Epithelial cell of esophagus (primary cell): ENCODE measurements at regions not wholly inside any gene's neighbourhood (a gene's known extent, or its start where the extent isn't known, plus 50 kb on each side); places are given as distances from the start of the nearest gene placed in this dataset.
A peak's percentile ranks its signal among the peaks of the same experiment; 100 is the strongest.

ENCODE experiments used
- DNase-seq: peaks from one replicate; pipeline ENCODE4 v3.0.0; 2010; ENCODE audit warnings: low read depth
- H3K4me3 ChIP-seq: 2 replicates; pipeline ENCODE4 v1.5.1; 2011; ENCODE audit warnings: mild to moderate bottlenecking, low read length, control low read depth
- CTCF ChIP-seq: IDR thresholded peaks from 2 replicates; pipeline ENCODE4 v1.5.1; 2011; ENCODE audit warnings: low read depth, mild to moderate bottlenecking, low read length, control low read depth, inconsistent platforms; ENCODE audit not compliant: insufficient read depth; ENCODE audit errors: missing control alignments

GRCh38 chr5:154588091-154588774 lies 110.2 kb upstream of the HAND1 start:
- no peak for TF ChIP-seq CTCF
- no peak overlapping the region for H3K4me3 ChIP-seq
- DNase-seq: no peak

- no peak for TF ChIP-seq CTCF
- no peak for DNase-seq
- no peak overlapping the region for H3K4me3 ChIP-seq
These were observed 109.3 kb upstream of the HAND1 start for GRCh38 chr5:154587123-154588026.

- TF ChIP-seq CTCF: no peak
These were observed 105.7 kb upstream of the HAND1 start for GRCh38 chr5:154583671-154584177.

GRCh38 chr5:154580422-154580821 lies 102.4 kb upstream of the HAND1 start:
- DNase-seq: no peak
- no peak for TF ChIP-seq CTCF
- H3K4me3 ChIP-seq: no peak overlapping the region

More at GRCh38 chr5:154583671-154584177, 105.7 kb upstream of the HAND1 start:
- no peak overlapping the region for H3K4me3 ChIP-seq
- peak; percentile 56 for DNase-seq

GRCh38 chr5:154577416-154577815 lies 99.4 kb upstream of the HAND1 start:
- peak; percentile 39 for DNase-seq
- no peak overlapping the region for H3K4me3 ChIP-seq
- TF ChIP-seq CTCF: no peak

GRCh38 chr5:154576429-154576806 lies 98.4 kb upstream of the HAND1 start:
- H3K4me3 ChIP-seq: no peak overlapping the region
- no peak for TF ChIP-seq CTCF
- DNase-seq: no peak
